8988T (cell line): ENCODE measurements at regions not wholly inside any gene's neighbourhood (a gene's known extent, or its start where the extent isn't known, plus 50 kb on each side); places are given as distances from the start of the nearest gene placed in this dataset.
"Not testable (repeated sequence)": the region's sequence is repeated elsewhere in the genome, so short reads cannot be mapped to it uniquely, and the experiment has no call there.

Source experiments
- DNase-seq: peaks from one replicate; pipeline ENCODE4 v3.0.0; 2011

GRCh38 chr18:39215920-39216319 is 1650.3 kb upstream of the CELF4 start:
- no peak for DNase-seq

- DNase-seq, result no peak
Measured at GRCh38 chr18:39211461-39211860, 1645.9 kb upstream of the CELF4 start.

GRCh38 chr18:39209173-39209572 is 1643.6 kb upstream of the CELF4 start:
- no peak for DNase-seq

- no peak for DNase-seq
Measured at GRCh38 chr18:39208729-39209128, 1643.1 kb upstream of the CELF4 start.

- DNase-seq, result no peak
Measured at GRCh38 chr18:39208190-39208589, 1642.6 kb upstream of the CELF4 start.

- DNase-seq, result not testable (repeated sequence)
Measured at GRCh38 chr18:39206398-39207103, 1641.0 kb upstream of the CELF4 start.

GRCh38 chr18:39205565-39206195 is 1640.1 kb upstream of the CELF4 start:
- DNase-seq, result no peak

GRCh38 chr18:39200153-39200552 is 1634.6 kb upstream of the CELF4 start:
- DNase-seq, result no peak

- DNase-seq, result no peak
Measured at GRCh38 chr18:39199231-39199855, 1633.7 kb upstream of the CELF4 start.

- no peak for DNase-seq
Measured at GRCh38 chr18:39198376-39198775, 1632.8 kb upstream of the CELF4 start.

- DNase-seq, result no peak
Measured at GRCh38 chr18:39191931-39192330, 1626.3 kb upstream of the CELF4 start.

- no peak for DNase-seq
Measured at GRCh38 chr18:39191058-39191457, 1625.5 kb upstream of the CELF4 start.

GRCh38 chr18:39190508-39190907 is 1624.9 kb upstream of the CELF4 start:
- no peak for DNase-seq

GRCh38 chr18:39188278-39188677 is 1622.7 kb upstream of the CELF4 start:
- DNase-seq, result no peak

- no peak for DNase-seq
Measured at GRCh38 chr18:39186008-39186407, 1620.4 kb upstream of the CELF4 start.

- DNase-seq, result no peak
Measured at GRCh38 chr18:39184176-39184575, 1618.6 kb upstream of the CELF4 start.

- no peak for DNase-seq
Measured at GRCh38 chr18:39178166-39178565, 1612.6 kb upstream of the CELF4 start.

- DNase-seq, result no peak
Measured at GRCh38 chr18:39172695-39173421, 1607.3 kb upstream of the CELF4 start.

- no peak for DNase-seq
Measured at GRCh38 chr18:39168723-39169122, 1603.1 kb upstream of the CELF4 start.

GRCh38 chr18:39167990-39168389 is 1602.4 kb upstream of the CELF4 start:
- no peak for DNase-seq

- DNase-seq, result no peak
Measured at GRCh38 chr18:39166776-39167175, 1601.2 kb upstream of the CELF4 start.

GRCh38 chr18:39162013-39162827 is 1596.6 kb upstream of the CELF4 start:
- no peak for DNase-seq
